ENCODE measurements at regions not wholly inside any gene's neighbourhood (a gene's known extent, or its start where the extent isn't known, plus 50 kb on each side); places are given as distances from the start of the nearest gene placed in this dataset.
"Not testable (repeated sequence)": the region's sequence is repeated elsewhere in the genome, so short reads cannot be mapped to it uniquely, and the experiment has no call there.

DNA sequence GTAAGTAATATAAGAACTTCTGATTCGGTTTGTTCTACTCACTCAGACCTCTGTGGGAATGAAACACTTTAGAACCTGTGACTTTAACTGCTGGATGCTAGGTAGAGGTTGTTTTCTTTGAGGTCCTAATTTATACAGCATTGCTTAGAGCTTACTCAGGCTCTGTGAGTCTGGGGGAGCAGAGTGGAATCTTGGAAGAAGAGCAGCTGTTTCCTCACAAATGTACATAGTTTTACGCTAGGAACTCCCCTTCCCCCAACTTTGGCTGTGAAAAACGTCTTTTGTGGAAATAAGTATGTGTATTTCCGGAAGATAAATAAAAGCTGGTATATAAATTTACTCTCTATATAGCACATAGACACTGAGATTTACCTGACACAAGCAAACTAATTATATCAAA lies 141.4 kb downstream of the NAA11 start:
- intact Hi-C loops (cut with DNase I) = no loop called here
- ATAC-seq (no peak), DNase-seq (ENCODE audit: low spot score) (no peak)

DNA sequence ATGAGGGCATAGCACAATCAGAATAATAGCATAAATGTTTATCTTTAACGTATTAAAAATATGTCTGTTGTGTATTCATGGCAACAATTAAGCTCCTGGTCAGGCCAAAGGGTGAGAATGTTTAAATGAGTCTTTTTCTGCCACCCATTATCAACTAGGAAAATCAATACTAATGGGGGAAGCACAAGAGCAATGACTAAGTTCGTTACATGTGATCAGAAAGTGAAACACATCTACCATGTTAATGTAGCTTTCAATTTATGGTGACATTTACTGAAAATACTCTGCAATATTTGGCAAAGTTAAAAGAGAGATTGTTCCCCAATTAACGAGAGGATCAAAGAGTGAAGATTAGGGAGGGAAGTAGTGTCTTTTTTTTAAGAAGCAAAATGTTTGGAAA lies 143.7 kb downstream of the NAA11 start:
- no peak for DNase-seq (ENCODE audit: low spot score)
- intact Hi-C loops (cut with DNase I) = no loop called here
- no peak for ATAC-seq

DNA sequence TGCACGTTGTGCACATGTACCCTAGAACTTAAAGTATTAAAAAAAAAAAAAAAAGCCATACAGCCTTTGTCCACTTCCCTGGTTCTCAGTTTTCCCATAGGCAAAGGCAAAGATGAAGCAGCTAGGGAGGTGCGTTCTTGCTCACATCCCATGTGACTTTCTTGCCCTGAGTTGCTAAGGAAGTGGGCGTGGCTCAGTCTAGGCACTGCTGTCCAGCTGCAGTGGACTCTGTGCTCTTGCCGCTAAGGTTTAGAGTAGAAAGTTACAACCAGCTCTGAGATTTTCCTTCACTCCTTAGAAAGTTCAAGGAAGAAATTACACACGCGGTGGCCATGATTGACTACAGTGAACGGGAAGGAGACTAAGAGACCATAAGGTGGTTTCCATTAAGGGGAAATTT lies 144.7 kb downstream of the NAA11 start:
- no peak for DNase-seq (ENCODE audit: low spot score)
- intact Hi-C loops (cut with DNase I) = no loop called here
- ATAC-seq = no peak

DNA sequence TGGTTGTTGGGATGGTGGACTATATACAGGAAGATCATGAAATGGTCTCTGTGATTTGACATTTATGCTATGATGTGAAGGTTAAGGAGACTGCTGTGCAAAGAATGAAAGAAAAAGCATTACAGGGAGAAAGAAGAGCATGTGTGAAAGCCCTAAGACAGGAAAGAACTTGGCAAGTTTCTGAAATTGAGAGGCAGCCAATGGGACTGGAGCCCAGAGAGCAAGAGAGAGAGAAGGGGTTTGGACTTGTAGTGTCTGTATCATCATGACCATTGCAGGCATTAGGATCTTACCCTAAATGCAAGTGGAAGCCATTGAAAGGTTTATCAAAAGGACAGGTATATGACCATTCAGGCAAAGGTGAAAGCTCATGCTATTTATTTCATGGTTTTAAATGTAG lies 147.1 kb downstream of the NAA11 start:
- intact Hi-C loops (cut with DNase I) = no loop called here
- ATAC-seq (peak; percentile 70), DNase-seq (ENCODE audit: low spot score) (no peak)

DNA sequence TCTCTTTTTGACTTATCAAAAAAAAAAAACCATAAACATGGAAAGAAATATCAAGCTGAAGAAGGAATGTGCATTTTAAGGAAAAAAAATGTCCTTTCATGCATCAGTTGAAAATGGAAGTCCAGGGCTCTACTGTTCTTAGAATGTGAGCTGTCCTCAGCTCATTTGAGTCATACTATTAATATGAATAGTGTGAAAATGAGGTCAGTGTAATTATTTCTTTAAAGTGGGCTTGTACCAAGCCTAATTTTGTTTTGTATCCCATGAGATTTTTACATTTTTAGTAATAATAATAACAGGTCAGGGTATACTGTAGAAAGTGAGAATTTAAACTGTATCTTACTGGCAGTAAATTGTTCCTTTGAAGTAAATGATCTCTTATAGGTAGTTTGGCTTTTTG lies 148.5 kb downstream of the NAA11 start:
- ATAC-seq = no peak
- intact Hi-C loops (cut with DNase I) = no loop called here
- no peak for DNase-seq (ENCODE audit: low spot score)

DNA sequence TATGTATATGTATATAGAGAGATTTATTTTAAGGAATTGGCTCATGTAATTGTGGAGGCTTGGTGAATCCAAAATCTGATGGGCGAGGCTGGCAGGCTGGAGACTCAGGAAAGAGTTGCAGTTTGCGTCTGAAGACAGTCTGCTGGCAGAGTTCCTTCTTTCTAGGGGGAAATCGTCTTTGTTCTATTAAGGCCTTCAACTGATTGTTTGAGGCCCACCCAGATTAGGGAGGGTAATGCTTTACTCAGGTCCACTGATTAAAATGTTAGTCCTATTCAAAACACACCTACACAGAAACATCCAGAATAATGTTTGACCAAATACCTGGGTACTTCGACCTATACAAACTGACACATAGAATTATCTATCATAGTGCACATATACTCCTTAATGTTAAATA lies 149.5 kb downstream of the NAA11 start:
- intact Hi-C loops (cut with DNase I) = no loop called here
- ATAC-seq = no peak
- DNase-seq (ENCODE audit: low spot score) = no peak

DNA sequence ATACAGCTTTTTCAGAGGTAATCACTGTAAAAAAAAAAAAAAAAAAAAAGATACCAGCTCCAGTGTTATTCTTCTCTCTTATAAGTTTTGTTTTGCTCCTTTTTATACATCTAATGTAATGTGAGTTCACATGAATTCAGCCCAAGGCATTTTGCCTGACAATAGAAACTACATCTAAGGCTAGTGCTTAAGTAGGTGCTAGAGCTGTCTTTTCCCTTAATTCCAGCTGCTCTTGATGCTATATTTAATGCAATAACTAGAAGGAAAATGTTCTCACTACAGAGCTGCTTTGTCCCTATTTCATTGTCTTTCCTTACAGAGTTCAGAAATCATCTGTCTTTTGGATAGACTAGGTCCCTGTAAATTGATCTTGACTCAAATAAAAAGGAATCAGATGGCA lies 150.1 kb downstream of the NAA11 start:
- DNase-seq (ENCODE audit: low spot score) (no peak), ATAC-seq (no peak)
- intact Hi-C loops (cut with DNase I) = no loop called here

DNA sequence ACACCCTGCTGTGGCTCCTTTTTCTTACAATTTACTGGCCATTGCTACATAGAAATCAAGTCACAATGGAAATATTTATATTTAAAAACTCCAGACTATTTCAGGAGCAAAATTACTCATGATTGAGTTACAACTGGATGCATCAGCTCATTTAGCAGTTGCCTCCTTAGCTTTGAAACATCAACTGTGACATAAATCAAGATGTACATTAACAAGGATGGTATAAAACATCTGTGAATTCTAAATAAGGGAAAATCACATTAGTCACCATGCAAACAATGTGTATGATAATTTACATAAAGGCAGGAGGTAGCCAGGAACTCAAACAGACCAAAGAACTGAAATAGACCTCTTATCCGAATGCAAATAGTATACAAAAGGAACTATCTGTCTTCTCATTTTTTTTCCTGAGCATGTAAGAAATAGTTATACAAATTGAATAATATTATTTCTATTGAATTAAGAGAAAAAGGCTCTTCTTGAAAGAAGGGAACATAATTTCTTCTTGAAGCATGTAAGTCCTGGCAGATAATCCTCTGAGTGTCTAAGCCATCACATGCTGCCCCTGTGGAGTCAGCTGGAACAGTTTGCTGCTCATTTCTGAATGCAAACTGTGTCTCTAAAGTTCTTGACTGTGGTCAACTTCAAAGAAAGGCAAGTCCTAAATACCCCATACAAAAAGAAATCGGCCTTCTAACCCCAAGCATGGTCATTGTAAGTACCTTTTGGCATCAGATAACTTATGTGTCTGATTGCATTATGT lies 151.2 kb downstream of the NAA11 start:
- ATAC-seq (no peak), DNase-seq (ENCODE audit: low spot score) (no peak)
- intact Hi-C loops (cut with DNase I) = no loop called here

DNA sequence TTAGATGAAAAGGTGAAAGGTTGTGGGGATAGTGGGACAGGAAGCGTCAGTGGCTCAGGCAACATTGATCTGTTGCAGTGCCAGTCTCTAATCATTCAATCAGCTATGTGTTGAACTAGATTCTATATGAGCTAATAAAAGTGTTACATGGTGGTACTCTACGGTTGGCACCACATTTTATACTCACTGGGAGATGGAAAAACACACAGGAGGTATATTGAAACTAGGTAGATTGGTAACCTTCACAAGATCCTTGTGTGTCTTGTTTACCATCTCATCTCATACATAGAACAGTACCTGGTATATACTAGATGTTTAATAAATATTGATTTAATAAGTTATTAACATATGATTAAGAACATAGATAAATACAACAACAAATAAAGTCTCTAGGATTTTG lies 152.7 kb downstream of the NAA11 start:
- intact Hi-C loops (cut with DNase I) = no loop called here
- no peak for ATAC-seq
- no peak for DNase-seq (ENCODE audit: low spot score)

DNA sequence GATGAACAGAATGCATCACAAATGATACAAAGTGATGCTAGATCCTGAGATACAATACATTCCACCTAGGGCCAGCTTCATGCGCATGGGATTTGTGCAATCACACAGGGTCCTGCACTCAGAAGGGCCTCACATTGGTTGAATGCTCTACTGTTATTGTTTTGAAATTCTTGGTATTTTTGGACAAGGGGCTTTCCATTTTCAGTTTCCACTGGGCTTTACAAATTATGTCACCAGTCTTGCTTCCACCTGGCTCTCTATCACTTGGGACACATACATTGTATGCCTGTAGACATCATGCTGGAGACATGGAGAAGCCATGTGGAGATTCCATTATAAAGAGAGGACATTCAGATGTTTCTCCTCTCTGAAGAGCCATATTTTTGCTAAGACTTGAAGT lies 155.8 kb downstream of the NAA11 start:
- DNase-seq (ENCODE audit: low spot score) (no peak), ATAC-seq (no peak)
- intact Hi-C loops (cut with DNase I) = no loop called here

DNA sequence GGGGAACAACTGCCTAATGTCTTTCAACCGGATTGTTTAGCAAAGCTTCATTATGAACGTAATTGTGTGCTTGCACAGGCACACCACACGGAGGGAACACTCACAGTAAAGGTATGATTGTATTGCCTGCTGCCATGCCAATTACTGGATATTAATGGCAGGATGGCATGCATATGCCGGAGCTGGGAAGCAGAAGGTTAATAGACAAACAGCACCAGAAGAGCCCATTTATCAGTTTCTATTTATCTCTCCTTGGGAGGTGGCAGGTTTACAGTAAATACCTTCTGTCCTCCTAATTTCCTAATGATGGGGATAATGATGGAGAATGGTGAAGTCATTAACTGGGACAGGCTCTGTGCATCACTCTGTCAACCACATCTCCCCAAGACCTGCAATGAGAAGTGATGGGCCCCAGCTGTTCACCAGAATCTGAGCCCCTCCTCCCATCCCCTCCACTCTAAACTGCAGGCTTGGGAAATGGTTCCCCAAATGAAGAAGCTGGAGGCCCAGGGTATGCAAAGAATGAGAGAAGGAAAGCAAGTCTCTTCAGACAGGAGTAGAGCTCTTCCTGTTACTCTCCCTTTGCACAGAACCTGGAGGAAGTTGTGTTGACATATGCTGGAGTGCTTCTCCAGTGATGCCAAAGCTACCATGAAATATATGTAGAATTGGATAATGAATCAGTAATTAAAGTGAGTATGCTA lies 160.8 kb downstream of the NAA11 start:
- no peak for ATAC-seq
- no peak for DNase-seq (ENCODE audit: low spot score)
- intact Hi-C loops (cut with DNase I) = no loop called here

DNA sequence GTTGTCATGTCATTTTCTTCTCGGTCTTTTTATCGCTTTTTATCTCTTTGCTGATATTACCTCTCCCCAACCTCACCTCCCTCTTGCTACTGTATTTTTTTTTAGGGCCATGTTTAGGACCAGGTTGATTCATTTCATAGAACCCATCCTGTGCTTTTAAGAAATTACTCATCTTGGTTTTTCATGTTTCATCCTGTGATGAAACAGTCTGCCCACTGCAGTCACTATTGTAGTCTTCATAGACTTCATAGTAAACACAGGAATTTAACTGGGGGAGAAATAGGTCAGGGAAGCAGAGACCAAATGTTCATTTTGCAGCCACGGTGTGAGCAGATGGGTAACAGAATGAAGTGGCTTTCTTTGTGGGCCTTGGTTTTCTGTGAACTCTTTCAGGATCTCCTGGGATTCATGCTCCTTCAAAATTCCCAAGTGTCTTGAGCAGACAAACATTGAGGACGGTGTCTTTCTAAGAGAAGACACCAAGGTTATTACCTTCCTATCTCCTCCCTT lies 161.8 kb downstream of the NAA11 start:
- DNase-seq (ENCODE audit: low spot score) (no peak), ATAC-seq (no peak)
- intact Hi-C loops (cut with DNase I) = no loop called here

DNA sequence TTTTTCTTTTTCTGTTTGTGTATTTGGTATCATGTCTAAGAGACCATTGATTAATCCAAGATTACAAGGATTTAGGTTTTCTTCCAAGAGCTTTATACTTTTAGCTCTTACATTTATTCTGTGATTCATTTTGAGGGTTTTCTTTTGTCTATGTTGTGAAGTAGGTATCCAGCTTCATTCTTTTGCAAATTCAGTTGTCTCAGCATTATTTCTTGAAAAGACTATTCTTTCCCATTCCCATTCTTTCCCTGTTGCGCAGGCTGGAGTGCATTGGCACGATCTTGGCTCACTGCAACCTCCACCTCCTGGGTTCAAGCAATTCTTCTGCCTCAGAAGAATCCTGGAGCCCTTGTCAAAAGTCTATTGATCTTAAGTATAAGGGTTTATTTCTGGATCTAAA lies 164.9 kb downstream of the NAA11 start:
- no peak for ATAC-seq
- no peak for DNase-seq (ENCODE audit: low spot score)
- intact Hi-C loops (cut with DNase I) = no loop called here

DNA sequence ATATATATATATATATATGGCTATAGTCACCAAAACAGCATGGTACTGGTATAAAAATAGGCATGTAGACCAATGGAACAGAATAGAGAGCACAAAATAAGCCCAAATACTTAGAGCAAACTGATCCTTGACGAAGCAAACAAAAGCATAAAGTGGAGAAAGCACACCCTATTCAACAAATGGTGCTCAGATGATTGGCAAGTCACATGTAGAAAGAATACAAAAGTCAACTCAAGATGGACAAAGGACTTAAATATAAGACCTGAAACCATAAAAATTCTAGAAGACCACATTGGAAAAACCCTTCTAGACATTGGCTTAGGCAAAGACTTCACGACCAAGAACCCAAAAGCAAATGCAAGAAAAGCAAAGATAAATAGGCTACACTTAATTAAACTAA lies 167.2 kb downstream of the NAA11 start:
- DNase-seq (ENCODE audit: low spot score); ATAC-seq; intact Hi-C loops (cut with DNase I): not testable (repeated sequence)

DNA sequence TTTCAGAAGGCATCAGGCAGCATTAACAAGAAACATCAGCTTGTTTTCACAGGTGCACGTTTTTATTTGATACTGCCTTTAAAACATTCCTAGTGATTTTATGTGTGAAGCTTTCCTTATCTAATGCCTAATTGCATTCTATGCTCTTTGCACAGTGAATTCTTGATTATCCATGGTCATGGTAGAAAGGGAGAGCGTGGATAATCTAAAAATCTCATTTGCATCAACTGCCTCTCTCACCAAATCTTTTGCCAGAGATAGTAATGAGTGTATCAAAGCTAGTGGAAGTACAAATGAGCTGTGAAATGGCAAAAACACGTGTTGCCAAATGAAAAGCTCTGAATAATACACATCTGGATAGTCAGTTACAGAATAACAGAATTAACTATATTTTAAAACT lies 170.5 kb downstream of the NAA11 start:
- intact Hi-C loops (cut with DNase I) = no loop called here
- ATAC-seq (no peak), DNase-seq (ENCODE audit: low spot score) (no peak)

DNA sequence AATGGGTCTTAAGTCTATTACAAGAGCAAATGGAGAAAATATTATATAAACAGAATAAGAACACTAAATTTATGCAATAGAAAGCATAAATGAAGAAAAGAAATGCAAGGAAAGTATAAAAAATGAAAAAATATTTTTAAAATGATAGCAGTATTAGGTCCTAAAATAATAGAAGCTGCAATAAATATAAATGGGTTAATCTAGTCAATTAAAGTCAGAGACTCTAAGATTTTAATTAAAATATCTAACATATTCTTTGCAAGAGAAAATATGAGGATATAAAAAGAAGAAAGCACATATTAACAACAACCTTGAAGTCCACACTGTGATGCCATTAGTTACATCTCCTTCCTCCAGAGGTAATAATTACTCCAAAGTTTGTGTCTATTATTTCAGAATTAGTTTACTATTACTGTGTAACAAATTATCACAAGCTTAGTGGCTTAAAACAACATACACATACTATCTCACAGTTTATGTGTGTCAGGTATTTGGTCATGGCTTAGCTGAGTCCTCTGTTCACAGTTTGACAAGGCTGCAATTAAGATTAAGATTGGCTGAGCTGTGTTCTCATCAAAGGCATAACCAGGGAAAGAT lies 174.9 kb downstream of the NAA11 start:
- intact Hi-C loops (cut with DNase I) = no loop called here
- ATAC-seq (no peak), DNase-seq (ENCODE audit: low spot score) (no peak)

DNA sequence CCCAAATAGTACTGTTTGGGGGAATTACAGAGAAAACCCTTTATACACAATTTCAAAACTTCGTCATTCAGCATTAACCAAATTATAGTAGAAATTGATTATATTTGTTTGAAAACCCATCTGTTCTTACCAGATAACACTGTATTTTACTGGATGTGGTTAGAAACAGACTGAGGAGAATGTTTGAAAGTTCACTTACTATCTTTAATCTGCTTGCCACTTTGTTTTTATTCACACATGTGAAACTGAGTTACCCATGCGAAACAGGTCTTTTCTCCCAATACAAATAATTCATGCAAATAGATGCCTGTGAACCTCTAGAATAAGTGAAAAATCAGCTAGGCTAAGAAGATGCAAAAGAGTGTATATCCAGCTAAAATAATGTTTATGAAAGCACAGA lies 177.5 kb downstream of the NAA11 start:
- DNase-seq (ENCODE audit: low spot score) (no peak), ATAC-seq (no peak)
- intact Hi-C loops (cut with DNase I) = no loop called here

DNA sequence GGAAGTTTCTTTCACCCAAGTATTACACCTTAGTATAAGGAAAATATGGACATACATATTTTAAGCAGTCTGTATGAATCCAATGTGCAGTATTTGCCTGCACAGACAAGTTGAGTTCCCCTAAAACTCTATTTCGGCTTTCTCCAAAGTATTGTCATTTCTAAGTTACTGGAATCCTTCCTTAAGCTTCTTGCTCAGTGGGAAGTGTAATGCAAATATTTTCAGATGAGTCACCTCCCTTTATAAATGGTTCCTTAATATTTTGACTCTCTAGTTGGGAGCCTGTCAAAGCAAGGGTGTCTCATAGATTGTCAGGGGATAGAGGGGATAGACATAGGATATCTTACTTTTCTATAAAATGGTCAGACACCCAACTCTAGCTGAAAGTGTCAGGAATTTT lies 178.6 kb downstream of the NAA11 start:
- intact Hi-C loops (cut with DNase I) = no loop called here
- DNase-seq (ENCODE audit: low spot score) (no peak), ATAC-seq (no peak)

DNA sequence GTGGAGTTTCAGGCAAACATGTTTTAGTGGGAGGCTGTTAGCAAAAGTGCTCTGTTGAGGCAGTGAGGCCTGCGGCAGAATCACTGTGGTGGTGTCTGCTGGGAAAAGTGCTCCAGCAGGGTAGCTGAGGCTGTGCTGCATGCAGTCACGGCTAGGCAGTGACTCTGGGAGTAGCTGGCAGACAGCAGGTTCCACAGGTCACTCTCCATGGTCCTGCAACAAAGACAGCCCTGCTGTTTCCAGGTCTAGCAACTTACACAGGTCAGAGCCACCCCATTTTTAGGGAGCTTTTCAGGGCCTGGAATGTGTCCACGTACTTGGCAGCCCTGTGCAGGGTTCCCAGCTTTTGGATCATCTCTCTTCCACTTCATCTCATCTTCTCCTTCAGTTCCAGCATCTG lies 184.3 kb downstream of the NAA11 start:
- ATAC-seq = peak; percentile 28
- no peak for DNase-seq (ENCODE audit: low spot score)
- intact Hi-C loops (cut with DNase I) = no loop called here

DNA sequence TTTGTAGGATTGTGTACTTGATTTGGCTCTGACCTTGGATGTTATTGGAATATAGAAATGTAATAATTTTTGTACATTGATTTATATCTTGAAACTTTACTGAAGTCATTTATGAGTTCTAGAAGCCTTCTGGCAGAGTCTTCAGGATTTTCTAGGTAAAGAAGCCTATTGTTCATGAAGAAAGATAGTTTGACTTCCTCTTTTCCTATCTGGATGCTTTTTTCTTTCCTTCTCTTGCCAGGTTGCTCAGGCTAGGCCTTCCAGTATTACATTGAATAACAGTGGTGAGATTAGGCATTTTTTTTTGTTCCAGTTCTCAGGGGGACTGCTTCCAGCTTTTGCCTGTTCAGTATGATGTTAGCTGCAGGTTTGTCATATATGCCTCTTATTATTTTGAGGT lies 191.1 kb downstream of the NAA11 start:
- DNase-seq (ENCODE audit: low spot score) = no peak
- intact Hi-C loops (cut with DNase I) = no loop called here
- no peak for ATAC-seq

All from sciatic nerve (tissue), 2 donors.